Liver (tissue), 3 donors: ENCODE measurements at regions not wholly inside any gene's neighbourhood (a gene's known extent, or its start where the extent isn't known, plus 50 kb on each side); places are given as distances from the start of the nearest gene placed in this dataset.

Experiments used
- EGR1 ChIP-seq, 2 donors: IDR thresholded peaks; 2 replicates each; pipeline ENCODE4 v1.6.1; 2016 to 2018; ENCODE audit warnings: antibody characterized with exemption in 2 of 2, low read depth in 2 of 2
- FOXA1 ChIP-seq: IDR thresholded peaks from 2 replicates; pipeline ENCODE4 v1.6.1; 2016; ENCODE audit warnings: antibody characterized with exemption
- RXRA ChIP-seq, 2 donors: IDR thresholded peaks; 2 replicates each; pipeline ENCODE4 v1.6.1; 2017 to 2018; ENCODE audit warnings: antibody characterized with exemption in 2 of 2, mild to moderate bottlenecking in 1 of 2
- TAF1 ChIP-seq: conservative IDR thresholded peaks from 2 replicates; pipeline ENCODE4 v1.6.1; 2016; ENCODE audit warnings: antibody characterized with exemption, mild to moderate bottlenecking
- YY1 ChIP-seq: IDR thresholded peaks from 2 replicates; pipeline ENCODE4 v1.6.1; 2016; ENCODE audit warnings: antibody characterized with exemption, mild to moderate bottlenecking
- TF ChIP-seq, protein P1 (sequence below): fragments of 150-350 bp; IDR thresholded peaks from 2 replicates; pipeline ENCODE4 v1.5.1; 2017; ENCODE audit warnings: improper control_type of control experiment, low read depth, low read length; ENCODE audit not compliant: missing input control
- TF ChIP-seq, protein P2 (sequence below): IDR thresholded peaks from 2 replicates; pipeline ENCODE4 v1.6.1; 2016; ENCODE audit warnings: antibody characterized with exemption
- TF ChIP-seq, protein P3 (sequence below): IDR thresholded peaks from 2 replicates; pipeline ENCODE4 v1.6.1; 2016; ENCODE audit warnings: antibody characterized with exemption
- donor health status: healthy.
- donor health status: healthy.

- TF ChIP-seq EGR1 (IDR thresholded peaks at IDR 0.05; ENCODE audit: low read depth in 2 of 2) (no peak), YY1 (no peak), TAF1 (no peak), RXRA (IDR thresholded peaks at IDR 0.05) (no peak), FOXA1 (no peak)
- TF ChIP-seq, protein P1, sequence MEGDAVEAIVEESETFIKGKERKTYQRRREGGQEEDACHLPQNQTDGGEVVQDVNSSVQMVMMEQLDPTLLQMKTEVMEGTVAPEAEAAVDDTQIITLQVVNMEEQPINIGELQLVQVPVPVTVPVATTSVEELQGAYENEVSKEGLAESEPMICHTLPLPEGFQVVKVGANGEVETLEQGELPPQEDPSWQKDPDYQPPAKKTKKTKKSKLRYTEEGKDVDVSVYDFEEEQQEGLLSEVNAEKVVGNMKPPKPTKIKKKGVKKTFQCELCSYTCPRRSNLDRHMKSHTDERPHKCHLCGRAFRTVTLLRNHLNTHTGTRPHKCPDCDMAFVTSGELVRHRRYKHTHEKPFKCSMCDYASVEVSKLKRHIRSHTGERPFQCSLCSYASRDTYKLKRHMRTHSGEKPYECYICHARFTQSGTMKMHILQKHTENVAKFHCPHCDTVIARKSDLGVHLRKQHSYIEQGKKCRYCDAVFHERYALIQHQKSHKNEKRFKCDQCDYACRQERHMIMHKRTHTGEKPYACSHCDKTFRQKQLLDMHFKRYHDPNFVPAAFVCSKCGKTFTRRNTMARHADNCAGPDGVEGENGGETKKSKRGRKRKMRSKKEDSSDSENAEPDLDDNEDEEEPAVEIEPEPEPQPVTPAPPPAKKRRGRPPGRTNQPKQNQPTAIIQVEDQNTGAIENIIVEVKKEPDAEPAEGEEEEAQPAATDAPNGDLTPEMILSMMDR: no peak
- TF ChIP-seq, protein P2, sequence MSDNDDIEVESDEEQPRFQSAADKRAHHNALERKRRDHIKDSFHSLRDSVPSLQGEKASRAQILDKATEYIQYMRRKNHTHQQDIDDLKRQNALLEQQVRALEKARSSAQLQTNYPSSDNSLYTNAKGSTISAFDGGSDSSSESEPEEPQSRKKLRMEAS: no peak
- TF ChIP-seq, protein P3, sequence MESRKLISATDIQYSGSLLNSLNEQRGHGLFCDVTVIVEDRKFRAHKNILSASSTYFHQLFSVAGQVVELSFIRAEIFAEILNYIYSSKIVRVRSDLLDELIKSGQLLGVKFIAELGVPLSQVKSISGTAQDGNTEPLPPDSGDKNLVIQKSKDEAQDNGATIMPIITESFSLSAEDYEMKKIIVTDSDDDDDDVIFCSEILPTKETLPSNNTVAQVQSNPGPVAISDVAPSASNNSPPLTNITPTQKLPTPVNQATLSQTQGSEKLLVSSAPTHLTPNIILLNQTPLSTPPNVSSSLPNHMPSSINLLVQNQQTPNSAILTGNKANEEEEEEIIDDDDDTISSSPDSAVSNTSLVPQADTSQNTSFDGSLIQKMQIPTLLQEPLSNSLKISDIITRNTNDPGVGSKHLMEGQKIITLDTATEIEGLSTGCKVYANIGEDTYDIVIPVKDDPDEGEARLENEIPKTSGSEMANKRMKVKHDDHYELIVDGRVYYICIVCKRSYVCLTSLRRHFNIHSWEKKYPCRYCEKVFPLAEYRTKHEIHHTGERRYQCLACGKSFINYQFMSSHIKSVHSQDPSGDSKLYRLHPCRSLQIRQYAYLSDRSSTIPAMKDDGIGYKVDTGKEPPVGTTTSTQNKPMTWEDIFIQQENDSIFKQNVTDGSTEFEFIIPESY: no peak
These were observed 521.4 kb downstream of the CAAP1 start for GRCh38 chr9:26371236-26371635.
